Colonic mucosa (tissue), 4 donors: ENCODE measurements at regions not wholly inside any gene's neighbourhood (a gene's known extent, or its start where the extent isn't known, plus 50 kb on each side); places are given as distances from the start of the nearest gene placed in this dataset.

ENCODE experiments used
- DNase-seq: peaks from one replicate; pipeline ENCODE4 v3.0.0-alpha.2; 2020
- H3K27ac ChIP-seq: fragments of 200-600 bp; one replicate; pipeline ENCODE4 v1.8.0; 2021
- H3K27me3 ChIP-seq: fragments of 200-600 bp; one replicate; pipeline ENCODE4 v1.8.0; 2021
- H3K36me3 ChIP-seq: fragments of 200-600 bp; one replicate; pipeline ENCODE4 v1.8.0; 2021
- H3K4me1 ChIP-seq: fragments of 200-600 bp; one replicate; pipeline ENCODE4 v1.8.0; 2021; ENCODE audit warnings: mild to moderate bottlenecking
- H3K4me3 ChIP-seq: fragments of 200-600 bp; one replicate; pipeline ENCODE4 v1.8.0; 2021
- H3K9ac ChIP-seq, 2 donors: one replicate each; pipeline ENCODE4 v1.7.0; 2013; ENCODE audit warnings: control low read depth in 2 of 2, low read depth in 2 of 2, low read length in 2 of 2
- H3K9me3 ChIP-seq: fragments of 200-600 bp; one replicate; pipeline ENCODE4 v1.8.0; 2021
- intact Hi-C: fragments of 100-400 bp; cut with DNase I; formaldehyde crosslinking; loops from one replicate; pipeline ENCODE4 v1.14.1; 2022
- TF ChIP-seq, protein P1 (sequence below): fragments of 200-600 bp; IDR thresholded peaks from one replicate; pipeline ENCODE4 v1.8.0; 2022; ENCODE audit warnings: antibody characterized with exemption, mild to moderate bottlenecking
- donor health status: healthy.
- donor health status: DM: no; HTN: no; CAD: no.
- donor health status: DM: no; HTN: no; CAD: no.

DNA sequence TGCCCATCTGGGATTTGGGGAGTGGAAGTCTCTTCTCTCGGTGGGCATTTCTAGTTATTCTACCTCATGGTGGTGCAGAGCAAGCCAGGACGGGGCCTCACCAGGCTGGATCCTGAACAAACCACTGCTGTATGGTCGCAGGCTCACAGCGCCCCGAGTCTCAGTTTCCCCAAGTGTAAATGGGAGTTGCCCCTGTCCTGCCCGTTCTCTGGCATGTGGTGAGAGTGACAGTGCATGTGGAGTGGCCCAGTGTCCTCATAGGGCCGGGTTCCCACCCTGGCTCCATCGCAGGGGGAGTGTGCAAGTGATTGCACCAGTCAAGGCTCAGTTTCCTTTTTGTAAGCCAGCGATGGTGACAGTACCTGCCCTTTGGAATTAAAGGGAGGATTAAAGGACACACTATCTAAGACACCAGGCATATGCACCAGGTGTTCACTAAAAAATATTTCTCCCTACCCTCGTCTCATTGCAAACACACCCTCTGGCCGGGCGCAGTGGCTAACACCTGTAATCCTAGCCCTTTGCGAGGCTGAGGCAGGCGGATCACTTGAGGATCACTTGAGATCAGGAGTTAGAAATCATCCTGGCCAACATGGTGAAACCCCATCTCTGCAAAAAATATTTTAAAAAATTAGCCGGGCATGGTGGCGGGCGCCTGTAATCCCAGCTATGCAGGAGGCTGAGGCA lies 173.3 kb upstream of the MYCN start:
- H3K9me3 ChIP-seq = no peaks in the 10 kb centered on the region
- no peak for DNase-seq
- H3K9ac ChIP-seq = no peak overlapping the region
- TF ChIP-seq, protein P1, sequence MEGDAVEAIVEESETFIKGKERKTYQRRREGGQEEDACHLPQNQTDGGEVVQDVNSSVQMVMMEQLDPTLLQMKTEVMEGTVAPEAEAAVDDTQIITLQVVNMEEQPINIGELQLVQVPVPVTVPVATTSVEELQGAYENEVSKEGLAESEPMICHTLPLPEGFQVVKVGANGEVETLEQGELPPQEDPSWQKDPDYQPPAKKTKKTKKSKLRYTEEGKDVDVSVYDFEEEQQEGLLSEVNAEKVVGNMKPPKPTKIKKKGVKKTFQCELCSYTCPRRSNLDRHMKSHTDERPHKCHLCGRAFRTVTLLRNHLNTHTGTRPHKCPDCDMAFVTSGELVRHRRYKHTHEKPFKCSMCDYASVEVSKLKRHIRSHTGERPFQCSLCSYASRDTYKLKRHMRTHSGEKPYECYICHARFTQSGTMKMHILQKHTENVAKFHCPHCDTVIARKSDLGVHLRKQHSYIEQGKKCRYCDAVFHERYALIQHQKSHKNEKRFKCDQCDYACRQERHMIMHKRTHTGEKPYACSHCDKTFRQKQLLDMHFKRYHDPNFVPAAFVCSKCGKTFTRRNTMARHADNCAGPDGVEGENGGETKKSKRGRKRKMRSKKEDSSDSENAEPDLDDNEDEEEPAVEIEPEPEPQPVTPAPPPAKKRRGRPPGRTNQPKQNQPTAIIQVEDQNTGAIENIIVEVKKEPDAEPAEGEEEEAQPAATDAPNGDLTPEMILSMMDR = no peak
- intact Hi-C loops = no loop called here
- no peak overlapping the region for H3K27ac ChIP-seq
- no peaks in the 10 kb centered on the region for H3K27me3 ChIP-seq
- no peaks in the 10 kb centered on the region for H3K4me1 ChIP-seq
- no peaks in the 10 kb centered on the region for H3K36me3 ChIP-seq
- no peak overlapping the region for H3K4me3 ChIP-seq

DNA sequence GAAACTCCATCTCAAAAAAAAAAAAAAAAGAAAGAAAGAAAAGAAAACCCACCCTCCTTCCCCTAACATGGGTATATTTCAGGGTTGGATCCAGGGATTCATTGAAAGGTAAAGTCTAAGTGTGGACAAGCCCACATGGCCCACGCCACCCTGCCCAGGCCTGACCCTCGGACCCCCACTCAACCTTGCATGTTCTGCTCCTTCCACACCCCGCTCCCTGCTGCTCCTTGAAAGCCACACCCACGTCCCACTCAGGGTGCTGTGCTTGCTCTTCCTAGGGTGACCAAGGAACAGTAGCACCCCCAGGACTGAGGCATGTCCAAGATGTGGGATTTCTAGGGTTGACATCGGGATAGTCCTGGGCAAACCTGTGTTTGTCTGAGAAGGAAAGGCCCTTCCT lies 172.7 kb upstream of the MYCN start:
- H3K9me3 ChIP-seq = no peaks in the 10 kb centered on the region
- H3K4me1 ChIP-seq = no peaks in the 10 kb centered on the region
- no peak overlapping the region for H3K9ac ChIP-seq
- no peak for DNase-seq
- intact Hi-C loops = no loop called here
- no peak overlapping the region for H3K27ac ChIP-seq
- no peaks in the 10 kb centered on the region for H3K27me3 ChIP-seq
- H3K36me3 ChIP-seq = no peaks in the 10 kb centered on the region
- no peak overlapping the region for H3K4me3 ChIP-seq
- TF ChIP-seq, protein P1 = no peak

DNA sequence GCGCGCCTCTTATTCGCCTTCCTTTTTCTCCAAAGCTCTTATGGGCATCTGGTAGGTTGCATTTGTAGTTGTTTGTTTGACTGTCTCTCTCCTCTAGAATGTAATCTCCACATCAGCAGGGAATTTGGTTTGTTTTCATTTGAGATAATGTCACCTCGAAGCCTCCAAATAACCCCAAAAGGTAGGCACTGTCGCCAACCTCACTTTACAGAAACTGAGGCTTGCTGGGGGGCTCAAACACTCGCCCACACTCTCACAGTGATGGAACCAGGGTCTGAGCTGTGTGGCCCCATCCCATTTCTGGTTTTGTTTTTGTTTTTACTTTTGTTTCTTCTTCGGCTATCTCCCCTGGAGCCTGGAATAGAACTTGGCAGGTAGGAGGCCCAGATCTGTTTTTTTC lies 172.2 kb upstream of the MYCN start:
- no peak for DNase-seq
- Histone ChIP-seq H3K36me3 (no peaks in the 10 kb centered on the region), H3K4me3 (no peak overlapping the region), H3K9ac (no peak overlapping the region), H3K9me3 (no peaks in the 10 kb centered on the region), H3K27ac (no peak overlapping the region), H3K4me1 (no peaks in the 10 kb centered on the region), H3K27me3 (no peaks in the 10 kb centered on the region)
- intact Hi-C loops = no loop called here
- TF ChIP-seq, protein P1 = no peak

DNA sequence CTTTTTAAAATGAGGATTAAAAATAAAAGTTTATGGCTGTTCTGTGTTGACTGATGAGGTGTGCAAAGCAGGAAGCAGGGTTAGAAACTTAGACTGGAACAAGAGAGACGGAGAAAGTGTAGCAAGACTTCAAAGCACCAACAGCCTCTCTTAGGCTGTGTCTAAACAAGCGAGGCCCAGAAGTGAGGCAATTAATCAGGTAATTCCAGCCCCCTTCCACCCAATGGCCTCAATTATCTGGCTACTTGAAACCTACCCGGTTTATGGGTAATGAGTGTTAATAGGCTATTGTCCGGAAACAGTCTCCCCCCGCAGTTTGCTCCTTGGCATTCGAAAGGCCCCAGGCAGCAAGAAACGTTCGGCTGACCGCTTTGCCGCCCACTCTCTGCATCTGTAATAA lies 171.7 kb upstream of the MYCN start:
- Histone ChIP-seq H3K9ac (no peak overlapping the region), H3K4me3 (no peak overlapping the region), H3K4me1 (no peaks in the 10 kb centered on the region), H3K36me3 (no peaks in the 10 kb centered on the region), H3K27me3 (no peaks in the 10 kb centered on the region), H3K27ac (no peak overlapping the region), H3K9me3 (no peaks in the 10 kb centered on the region)
- DNase-seq = no peak
- intact Hi-C loops = no loop called here
- TF ChIP-seq, protein P1 = no peak

DNA sequence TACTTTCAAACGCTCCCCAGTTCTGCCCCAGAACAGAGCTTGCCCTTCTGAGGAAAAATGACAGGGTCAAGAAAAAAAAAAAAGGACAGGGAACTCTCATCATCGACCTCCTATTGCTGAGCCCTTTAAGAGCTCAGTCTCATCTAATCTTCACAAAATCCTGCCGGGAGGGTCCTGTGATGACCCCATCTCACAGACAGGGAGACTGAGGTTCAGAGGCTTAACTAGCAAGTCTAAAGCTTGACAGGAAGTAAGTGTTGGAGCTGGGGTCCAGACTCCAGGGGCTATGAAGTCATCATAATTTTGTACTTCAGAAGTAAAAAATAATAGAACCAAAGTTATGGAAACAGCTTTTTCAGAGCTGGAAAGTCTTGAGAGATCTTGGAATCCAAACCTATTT lies 171.1 kb upstream of the MYCN start:
- H3K27ac ChIP-seq = no peak overlapping the region
- H3K9me3 ChIP-seq = no peaks in the 10 kb centered on the region
- intact Hi-C loops = no loop called here
- no peak overlapping the region for H3K9ac ChIP-seq
- no peaks in the 10 kb centered on the region for H3K4me1 ChIP-seq
- TF ChIP-seq, protein P1 = no peak
- H3K4me3 ChIP-seq = no peak overlapping the region
- DNase-seq = no peak
- no peaks in the 10 kb centered on the region for H3K36me3 ChIP-seq
- H3K27me3 ChIP-seq = no peaks in the 10 kb centered on the region
